Psoas muscle (tissue), 7 donors: ENCODE measurements at regions not wholly inside any gene's neighbourhood (a gene's known extent, or its start where the extent isn't known, plus 50 kb on each side); places are given as distances from the start of the nearest gene placed in this dataset.

Source experiments
- ATAC-seq, 4 donors: fragments of 200-7000 bp; cut with Tn5 transposase; one replicate each; pipeline ENCODE4 v1.9.1; 2020; ENCODE audit warnings: moderate library complexity in 3 of 4, mild to moderate bottlenecking in 2 of 4
- DNase-seq, 2 donors: peaks; one replicate each; pipeline ENCODE4 v3.0.0-alpha.2; 2020
- H3K27ac ChIP-seq: fragments of 200-600 bp; one replicate; pipeline ENCODE4 v1.8.0; 2022
- H3K27me3 ChIP-seq, 3 donors: fragments of 200-600 bp in 1 of 3; one replicate each; pipeline versions ENCODE4 v1.6.1 to v1.8.0; 2013 to 2022; ENCODE audit warnings: low read length in 2 of 3, mild to moderate bottlenecking in 2 of 3, moderate library complexity in 1 of 3; ENCODE audit not compliant: insufficient read depth in 3 of 3
- H3K36me3 ChIP-seq, 2 donors: fragments of 200-600 bp in 1 of 2; one replicate each; pipeline versions ENCODE4 v1.6.1 to v1.8.0; 2013 to 2022; ENCODE audit warnings: low read depth in 1 of 2, mild to moderate bottlenecking in 1 of 2, moderate library complexity in 1 of 2; ENCODE audit not compliant: insufficient read depth in 1 of 2
- H3K4me1 ChIP-seq: fragments of 200-600 bp; one replicate; pipeline ENCODE4 v1.8.0; 2022
- H3K4me3 ChIP-seq: fragments of 200-600 bp; one replicate; pipeline ENCODE4 v1.8.0; 2022; ENCODE audit warnings: mild to moderate bottlenecking
- H3K9me3 ChIP-seq: fragments of 200-600 bp; one replicate; pipeline ENCODE4 v1.8.0; 2022
- WGBS, 3 donors: extraction: QIAGEN DNeasy Blood & Tissue Kit; methylation state at CpG; one replicate each; pipeline versions ENCODE4 v1.1.6 to v1.1.7; 2013; 5-methylcytosine and 5-hydroxymethylcytosine counted together
- intact Hi-C, 2 donors: fragments of 100-400 bp; cut with DNase I; formaldehyde crosslinking; loops; one replicate each; pipeline versions ENCODE4 v1.11.0 to v1.14.2; 2022
- TF ChIP-seq, protein P1 (sequence below): fragments of 200-600 bp; IDR thresholded peaks from one replicate; pipeline ENCODE4 v1.8.0; 2022; ENCODE audit warnings: antibody characterized with exemption
- donor health status: healthy with polysubstance abuse.
- donor health status: DM: no; HTN: no; CAD: no; lungs with moderate emphysema.
- donor health status: Bipolar disorder and iron deficiency.
- donor health status: healthy.
- donor health status: DM: yes; HTN: yes; CAD: no.
- donor health status: DM: no; HTN: no; CAD: no.
- donor health status: DM: yes; HTN: yes; CAD: no.

DNA sequence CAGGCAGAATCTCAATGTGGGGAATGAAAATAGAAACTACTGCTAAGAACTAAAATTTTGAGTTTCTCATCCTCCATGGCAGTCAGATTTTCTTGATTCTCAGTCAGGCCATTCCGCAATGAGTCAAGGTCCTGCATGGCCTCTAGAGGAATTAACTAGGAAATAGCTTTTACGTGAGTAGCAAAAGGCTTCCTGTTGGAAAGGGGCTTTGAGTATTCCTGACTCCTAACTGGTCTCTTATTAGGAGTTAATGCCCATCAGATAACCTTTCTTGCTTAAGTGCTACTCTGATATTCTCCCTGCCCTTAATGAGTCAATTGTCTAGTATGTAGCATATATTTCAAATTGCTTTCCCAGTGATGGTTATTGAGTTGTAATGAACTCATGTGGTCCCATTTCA, 65.7 kb upstream of the ARHGAP24 start:
- H3K36me3 ChIP-seq: no peaks in the 10 kb centered on the region
- H3K27ac ChIP-seq: no peak overlapping the region
- H3K4me3 ChIP-seq: no peak overlapping the region
- 75 to 82% (median 79%) methylated on average over 2 of the region's 2 CpGs for WGBS, 3 donors
- intact Hi-C loops: no loop called here
- ATAC-seq: no peak
- no peak for DNase-seq
- no peaks in the 10 kb centered on the region for H3K27me3 ChIP-seq
- H3K4me1 ChIP-seq: no peaks in the 10 kb centered on the region
- H3K9me3 ChIP-seq: no peaks in the 10 kb centered on the region
- TF ChIP-seq, protein P1, sequence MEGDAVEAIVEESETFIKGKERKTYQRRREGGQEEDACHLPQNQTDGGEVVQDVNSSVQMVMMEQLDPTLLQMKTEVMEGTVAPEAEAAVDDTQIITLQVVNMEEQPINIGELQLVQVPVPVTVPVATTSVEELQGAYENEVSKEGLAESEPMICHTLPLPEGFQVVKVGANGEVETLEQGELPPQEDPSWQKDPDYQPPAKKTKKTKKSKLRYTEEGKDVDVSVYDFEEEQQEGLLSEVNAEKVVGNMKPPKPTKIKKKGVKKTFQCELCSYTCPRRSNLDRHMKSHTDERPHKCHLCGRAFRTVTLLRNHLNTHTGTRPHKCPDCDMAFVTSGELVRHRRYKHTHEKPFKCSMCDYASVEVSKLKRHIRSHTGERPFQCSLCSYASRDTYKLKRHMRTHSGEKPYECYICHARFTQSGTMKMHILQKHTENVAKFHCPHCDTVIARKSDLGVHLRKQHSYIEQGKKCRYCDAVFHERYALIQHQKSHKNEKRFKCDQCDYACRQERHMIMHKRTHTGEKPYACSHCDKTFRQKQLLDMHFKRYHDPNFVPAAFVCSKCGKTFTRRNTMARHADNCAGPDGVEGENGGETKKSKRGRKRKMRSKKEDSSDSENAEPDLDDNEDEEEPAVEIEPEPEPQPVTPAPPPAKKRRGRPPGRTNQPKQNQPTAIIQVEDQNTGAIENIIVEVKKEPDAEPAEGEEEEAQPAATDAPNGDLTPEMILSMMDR: no peak

DNA sequence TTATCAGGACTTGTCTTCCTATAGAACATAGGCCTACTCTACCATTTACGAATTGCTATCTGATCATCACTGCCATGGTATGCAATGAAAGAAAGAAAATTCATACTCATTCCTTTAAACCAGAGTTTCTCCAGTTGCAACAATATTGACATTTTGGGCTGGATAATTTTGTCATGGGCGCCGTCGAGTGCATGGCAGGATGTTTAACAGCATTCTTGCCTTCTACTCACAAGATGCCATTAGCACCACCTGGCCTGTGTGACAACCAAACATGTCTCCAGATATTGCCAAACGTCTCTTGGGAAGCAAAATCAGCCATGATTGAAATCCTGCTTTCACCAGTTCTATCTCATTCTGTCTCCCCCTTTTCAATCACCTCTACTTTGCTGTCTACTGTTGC, 63.6 kb upstream of the ARHGAP24 start:
- no peak overlapping the region for H3K4me3 ChIP-seq
- H3K9me3 ChIP-seq: no peaks in the 10 kb centered on the region
- H3K4me1 ChIP-seq: no peaks in the 10 kb centered on the region
- TF ChIP-seq, protein P1: no peak
- intact Hi-C loops: no loop called here
- ATAC-seq: no peak
- H3K27ac ChIP-seq: no peak overlapping the region
- 87 to 94% (median 88%) methylated on average over 5 of the region's 5 CpGs for WGBS, 3 donors
- DNase-seq: no peak
- H3K27me3 ChIP-seq: no peaks in the 10 kb centered on the region
- H3K36me3 ChIP-seq: no peaks in the 10 kb centered on the region

DNA sequence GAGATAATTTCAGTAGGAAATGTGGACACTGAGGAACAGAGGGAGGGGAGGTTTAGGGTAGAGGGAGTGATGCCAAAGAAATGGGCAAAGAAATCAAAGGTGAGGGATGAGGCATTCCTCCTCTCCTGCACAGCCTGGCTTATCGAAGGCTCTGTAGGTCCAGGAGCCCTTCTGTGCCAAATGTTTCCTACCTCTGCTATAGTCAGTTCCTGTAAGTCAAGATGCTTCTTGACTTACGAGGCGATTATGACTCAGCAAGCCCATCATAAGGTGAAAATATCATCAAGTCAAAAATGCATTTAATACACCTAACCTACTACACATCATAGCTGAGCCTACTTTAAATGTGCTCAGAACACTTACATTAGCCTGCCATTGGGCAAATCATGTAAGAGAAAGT, 60.0 kb upstream of the ARHGAP24 start:
- H3K4me3 ChIP-seq: no peak overlapping the region
- no peaks in the 10 kb centered on the region for H3K9me3 ChIP-seq
- H3K27ac ChIP-seq: no peak overlapping the region
- DNase-seq (no peak), ATAC-seq (no peak)
- no peaks in the 10 kb centered on the region for H3K4me1 ChIP-seq
- intact Hi-C loops: no loop called here
- H3K27me3 ChIP-seq: no peaks in the 10 kb centered on the region
- 60 to 83% (median 60%) methylated on average over 3 of the region's 3 CpGs for WGBS, 3 donors
- H3K36me3 ChIP-seq: no peaks in the 10 kb centered on the region
- TF ChIP-seq, protein P1: no peak

DNA sequence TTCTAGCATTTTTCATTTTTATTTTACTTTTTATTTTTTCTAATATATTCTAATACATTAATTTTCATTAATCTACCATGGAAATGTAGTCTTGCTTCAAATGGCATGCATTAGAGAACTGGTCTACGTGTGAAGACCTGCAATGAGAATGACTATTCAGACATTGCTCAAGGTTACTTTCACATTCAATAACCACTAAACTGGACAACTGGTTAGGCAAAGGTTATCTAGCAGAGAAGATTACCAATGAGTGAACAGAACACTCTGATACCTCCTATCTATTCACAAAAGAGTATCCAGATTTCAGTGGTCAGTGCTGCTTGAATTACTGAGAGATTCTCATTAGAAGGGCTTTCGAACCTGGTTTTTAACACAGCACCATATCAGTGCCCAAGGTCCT, 58.9 kb upstream of the ARHGAP24 start:
- TF ChIP-seq, protein P1: no peak
- ATAC-seq (no peak), DNase-seq (no peak)
- Histone ChIP-seq H3K4me3 (no peak overlapping the region), H3K4me1 (no peaks in the 10 kb centered on the region), H3K27me3 (no peaks in the 10 kb centered on the region), H3K36me3 (no peaks in the 10 kb centered on the region), H3K27ac (no peak overlapping the region), H3K9me3 (no peaks in the 10 kb centered on the region)
- WGBS, 3 donors: 93 to 100% (median 97%) methylated on average over 2 of the region's 2 CpGs
- intact Hi-C loops: no loop called here

DNA sequence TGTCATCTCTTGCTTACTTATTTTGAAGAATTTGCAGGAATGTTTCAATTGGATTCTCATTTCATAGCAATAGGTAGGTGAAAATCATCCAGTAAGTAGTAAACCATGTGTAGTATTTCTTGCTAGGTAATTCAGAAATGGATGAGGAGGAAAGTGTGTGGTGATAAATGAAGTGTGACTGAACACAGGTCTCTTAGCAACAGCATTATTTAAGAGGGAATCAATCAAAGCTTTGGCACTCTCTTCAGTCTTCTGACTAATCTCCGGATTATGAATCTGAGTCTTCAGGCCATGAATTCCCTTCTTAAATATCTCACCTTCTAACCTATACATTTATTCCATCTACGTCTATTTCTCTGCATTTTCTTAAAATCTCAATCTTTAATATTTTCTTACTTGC, 55.8 kb upstream of the ARHGAP24 start:
- ATAC-seq (no peak), DNase-seq (no peak)
- H3K9me3 ChIP-seq: no peaks in the 10 kb centered on the region
- WGBS, 3 donors: 93 to 98% (median 95%) methylated on average over 2 of the region's 2 CpGs
- H3K27me3 ChIP-seq: no peaks in the 10 kb centered on the region
- TF ChIP-seq, protein P1: no peak
- H3K4me3 ChIP-seq: no peak overlapping the region
- H3K27ac ChIP-seq: no peak overlapping the region
- H3K4me1 ChIP-seq: no peaks in the 10 kb centered on the region
- no peaks in the 10 kb centered on the region for H3K36me3 ChIP-seq
- intact Hi-C loops: no loop called here
